ENCODE measurements at regions not wholly inside any gene's neighbourhood (a gene's known extent, or its start where the extent isn't known, plus 50 kb on each side); places are given as distances from the start of the nearest gene placed in this dataset.

DNA sequence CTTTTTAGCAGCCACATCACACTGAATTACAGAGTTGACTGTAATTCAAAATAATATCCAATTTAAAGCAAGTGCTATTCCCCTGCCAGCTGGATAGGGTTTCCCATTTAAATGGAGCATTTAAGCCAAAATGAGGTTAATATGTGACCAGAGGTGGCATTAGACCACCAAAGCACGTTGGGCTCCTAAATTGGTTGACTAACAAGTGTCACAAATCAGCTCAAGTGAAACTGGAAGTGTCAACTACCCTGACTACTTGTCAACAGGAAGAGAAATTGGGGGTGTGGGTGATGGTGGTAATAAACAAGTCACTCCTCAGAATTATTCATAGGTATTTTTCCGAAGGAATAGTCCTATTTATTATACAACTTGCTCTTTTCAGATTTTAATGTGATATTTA lies 609.6 kb upstream of the TLE4 start:
- no peak for TF ChIP-seq CTCF (conservative IDR thresholded peaks at IDR 0.05; ENCODE audit: low read depth, low read length)

DNA sequence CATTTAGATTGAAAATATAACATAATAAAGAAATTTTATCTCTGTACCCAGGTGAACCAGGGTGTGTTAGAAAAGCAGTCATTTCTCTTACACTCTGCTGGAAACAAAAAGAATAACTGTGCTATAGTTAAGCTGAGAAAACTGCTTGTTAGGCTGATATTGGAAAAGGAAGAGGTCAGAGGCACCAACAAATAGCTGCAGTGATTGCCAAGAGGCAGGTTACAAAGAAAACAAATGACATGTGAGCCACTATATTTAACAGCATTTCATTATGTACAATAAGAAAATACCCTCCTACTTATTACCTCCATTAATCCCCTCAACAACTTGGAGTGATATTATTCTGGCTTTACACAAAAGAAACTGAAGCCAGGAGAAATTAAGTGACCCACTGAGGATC lies 607.9 kb upstream of the TLE4 start:
- H3K4me3 ChIP-seq (ENCODE audit: low read depth, low read length) = no peak overlapping the region
- no peak for TF ChIP-seq CTCF (conservative IDR thresholded peaks at IDR 0.05; ENCODE audit: low read depth, low read length)
- DNase-seq (ENCODE audit: low read depth) = no peak

More for the DNA sequence above, 609.6 kb upstream of the TLE4 start:
- H3K4me3 ChIP-seq (ENCODE audit: low read depth, low read length) = no peak overlapping the region
- DNase-seq (ENCODE audit: low read depth) = no peak

DNA sequence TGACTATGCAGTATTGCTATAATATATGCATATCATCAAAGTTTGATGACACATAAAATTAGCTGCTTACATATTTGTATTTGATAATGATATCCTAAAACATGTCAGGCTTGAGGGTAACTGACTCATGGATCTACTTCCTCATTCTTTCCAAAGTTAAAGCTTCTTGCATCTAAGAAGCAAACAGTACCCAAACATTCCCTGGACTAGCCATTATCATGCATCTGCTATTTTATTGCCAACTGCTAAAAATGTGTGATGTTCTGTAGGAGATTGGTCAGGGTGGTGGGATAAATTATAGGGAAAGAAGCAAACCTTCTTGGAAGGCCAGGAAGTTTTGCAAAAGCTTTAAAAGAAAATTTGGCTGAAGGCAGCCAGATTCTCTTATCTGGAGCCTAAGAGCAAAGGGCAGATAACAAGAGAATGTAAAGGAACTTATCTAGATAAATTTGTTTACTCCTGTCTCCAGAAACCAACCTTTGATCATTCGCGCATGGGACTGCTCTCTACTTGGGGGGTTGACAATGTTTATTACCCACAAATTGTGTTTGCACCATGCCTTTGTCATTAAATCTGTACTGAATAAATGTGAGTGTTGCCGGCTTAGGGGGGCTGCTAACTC lies 604.1 kb upstream of the TLE4 start:
- no peak for DNase-seq (ENCODE audit: low read depth)
- no peak overlapping the region for H3K4me3 ChIP-seq (ENCODE audit: low read depth, low read length)
- no peak for TF ChIP-seq CTCF (conservative IDR thresholded peaks at IDR 0.05; ENCODE audit: low read depth, low read length)

GRCh38 chr9:78970375-78970774 lies 601.4 kb upstream of the TLE4 start:
- no peak for TF ChIP-seq CTCF (conservative IDR thresholded peaks at IDR 0.05; ENCODE audit: low read depth, low read length)
- no peak overlapping the region for H3K4me3 ChIP-seq (ENCODE audit: low read depth, low read length)

DNA sequence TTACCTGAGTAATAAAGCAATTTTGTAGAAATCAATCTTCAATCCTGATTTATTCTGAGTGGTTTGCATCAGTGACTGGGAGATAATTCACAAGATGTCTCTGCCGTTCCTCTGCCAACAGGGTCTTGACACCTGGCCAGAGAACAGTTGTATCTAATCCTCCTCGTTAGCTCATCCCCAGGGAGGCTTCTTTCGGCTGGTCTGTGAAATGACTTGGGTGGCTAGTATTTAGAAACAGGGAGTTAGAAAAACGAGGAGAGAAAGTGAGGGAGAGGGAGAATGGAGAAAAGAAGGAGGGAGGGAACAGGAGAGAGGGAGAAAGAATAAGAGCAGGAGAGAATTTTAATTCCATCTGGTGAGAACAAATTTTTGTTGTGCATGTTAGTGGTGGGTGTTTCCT lies 600.2 kb upstream of the TLE4 start:
- no peak for DNase-seq (ENCODE audit: low read depth)
- no peak for TF ChIP-seq CTCF (conservative IDR thresholded peaks at IDR 0.05; ENCODE audit: low read depth, low read length)
- no peak overlapping the region for H3K4me3 ChIP-seq (ENCODE audit: low read depth, low read length)

More at GRCh38 chr9:78970375-78970774, 601.4 kb upstream of the TLE4 start:
- no peak for DNase-seq (ENCODE audit: low read depth)

- DNase-seq (ENCODE audit: low read depth) = no peak
- H3K4me3 ChIP-seq (ENCODE audit: low read depth, low read length) = no peak overlapping the region
- TF ChIP-seq CTCF (conservative IDR thresholded peaks at IDR 0.05; ENCODE audit: low read depth, low read length) = no peak
Measured at GRCh38 chr9:78972303-78972999, 599.3 kb upstream of the TLE4 start.

GRCh38 chr9:78973907-78974306 lies 597.9 kb upstream of the TLE4 start:
- no peak overlapping the region for H3K4me3 ChIP-seq (ENCODE audit: low read depth, low read length)
- DNase-seq (ENCODE audit: low read depth) = no peak
- no peak for TF ChIP-seq CTCF (conservative IDR thresholded peaks at IDR 0.05; ENCODE audit: low read depth, low read length)
